IPS-NIHi7 (cell line): ENCODE measurements at regions not wholly inside any gene's neighbourhood (a gene's known extent, or its start where the extent isn't known, plus 50 kb on each side); places are given as distances from the start of the nearest gene placed in this dataset.
"Not testable (repeated sequence)": the region's sequence is repeated elsewhere in the genome, so short reads cannot be mapped to it uniquely, and the experiment has no call there.

Experiments
- DNase-seq: peaks from one replicate; pipeline ENCODE4 v3.0.0; 2012; ENCODE audit warnings: mixed read lengths; ENCODE audit errors: extremely low spot score

GRCh38 chr7:49596701-49597491 is 176.5 kb upstream of the VWC2 start:
- no peak for DNase-seq

DNA sequence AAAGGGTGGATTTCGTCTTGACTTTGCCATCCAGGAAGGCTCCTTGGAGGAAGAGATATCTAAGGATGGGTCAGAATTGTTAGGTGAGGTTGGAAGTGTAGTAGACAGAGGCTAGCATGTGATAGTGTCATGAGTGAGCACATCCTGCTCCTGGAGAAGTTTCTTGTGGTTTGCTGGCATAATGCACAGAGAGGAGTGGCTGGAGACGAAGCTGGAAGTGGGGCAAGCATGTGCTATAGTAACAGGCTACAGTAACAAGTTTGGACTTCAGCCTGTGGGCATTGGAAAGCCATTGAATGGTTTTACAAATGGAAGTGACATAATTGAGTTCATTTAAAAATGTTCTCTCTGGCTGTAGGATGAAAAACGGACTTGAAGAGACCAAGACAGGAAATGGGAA is 175.6 kb upstream of the VWC2 start:
- DNase-seq = no peak

GRCh38 chr7:49611951-49612350 is 161.5 kb upstream of the VWC2 start:
- no peak for DNase-seq

GRCh38 chr7:49613759-49614158 is 159.7 kb upstream of the VWC2 start:
- no peak for DNase-seq

- DNase-seq = not testable (repeated sequence)
These were observed 158.5 kb upstream of the VWC2 start for GRCh38 chr7:49614974-49615373.

DNA sequence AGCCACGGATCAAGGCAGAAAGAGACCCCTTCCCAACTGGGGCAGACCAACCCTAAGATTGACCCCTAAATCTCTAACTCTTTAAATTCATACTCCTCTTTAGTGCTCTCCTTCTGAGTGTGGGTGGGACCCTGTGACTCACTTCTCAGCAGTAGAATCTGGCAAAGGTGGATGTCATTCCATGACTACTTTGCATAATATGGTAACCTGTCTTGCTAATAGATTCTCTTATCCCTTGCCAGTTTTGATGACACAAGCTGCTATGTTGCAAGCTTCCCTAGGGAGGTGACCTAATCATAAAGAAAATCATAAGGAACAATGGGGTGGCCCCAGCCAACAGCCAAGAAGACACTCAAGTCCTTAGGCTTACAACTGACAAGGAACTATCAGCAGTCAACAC is 155.4 kb upstream of the VWC2 start:
- DNase-seq = no peak

- no peak for DNase-seq
These were observed 149.5 kb upstream of the VWC2 start for GRCh38 chr7:49623943-49624342.

DNA sequence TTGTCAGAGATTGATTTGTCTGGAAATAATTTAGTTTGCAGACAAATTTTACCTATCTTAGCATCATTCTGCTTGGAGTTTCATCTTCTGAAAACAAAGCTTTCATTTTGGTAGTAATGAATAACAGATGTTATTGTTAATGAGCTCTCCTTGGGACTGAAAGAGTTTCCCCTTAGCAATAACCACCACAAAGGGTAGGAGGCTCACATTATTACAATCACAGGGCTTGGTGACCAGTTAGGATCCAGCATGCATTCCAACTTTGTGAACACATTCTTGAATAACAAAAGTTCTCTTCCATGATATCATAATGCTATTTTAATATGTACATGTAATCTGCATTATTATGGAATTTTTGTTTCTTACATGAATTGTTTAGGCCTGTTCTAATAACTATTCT is 148.8 kb upstream of the VWC2 start:
- DNase-seq = no peak

DNA sequence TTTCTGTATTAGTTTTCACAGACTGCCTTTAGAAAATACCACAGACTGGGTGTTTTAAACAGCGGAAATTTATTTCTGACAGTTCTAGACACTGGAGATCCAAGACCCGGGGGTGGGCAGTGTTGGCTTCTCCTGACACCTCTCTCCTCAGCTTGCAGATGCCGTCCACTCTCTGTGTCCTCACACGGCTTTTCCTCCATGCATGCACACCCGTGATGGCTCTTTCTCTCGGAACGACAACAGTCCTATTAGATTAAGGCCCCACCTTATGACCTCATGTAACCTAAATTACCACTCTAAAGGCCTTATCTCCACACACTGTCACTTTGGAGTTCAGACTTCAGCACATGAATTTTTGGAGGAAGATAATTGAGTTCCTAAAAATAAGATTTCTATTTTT is 142.9 kb upstream of the VWC2 start:
- no peak for DNase-seq

- DNase-seq = no peak
These were observed 142.2 kb upstream of the VWC2 start for GRCh38 chr7:49631071-49631815.

DNA sequence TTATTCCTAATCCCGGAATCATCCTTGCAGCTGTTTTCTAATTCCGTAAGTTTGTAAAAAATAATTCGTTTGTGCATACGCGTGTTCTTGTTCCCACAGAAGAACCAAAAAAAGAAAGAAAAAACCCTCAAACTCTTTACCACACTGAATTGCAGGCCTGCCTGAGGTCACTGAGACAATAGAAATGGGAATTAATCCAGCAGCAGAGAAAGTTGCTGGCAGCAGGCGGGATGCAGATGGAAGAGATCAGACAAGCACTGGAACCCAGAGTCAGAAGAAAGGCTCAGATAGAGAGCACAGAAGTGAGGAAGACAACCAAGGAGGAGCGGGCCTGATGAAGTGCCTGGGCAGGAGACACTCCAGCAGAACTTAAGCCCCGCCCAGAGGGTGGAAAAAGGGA is 141.5 kb upstream of the VWC2 start:
- DNase-seq = no peak

DNA sequence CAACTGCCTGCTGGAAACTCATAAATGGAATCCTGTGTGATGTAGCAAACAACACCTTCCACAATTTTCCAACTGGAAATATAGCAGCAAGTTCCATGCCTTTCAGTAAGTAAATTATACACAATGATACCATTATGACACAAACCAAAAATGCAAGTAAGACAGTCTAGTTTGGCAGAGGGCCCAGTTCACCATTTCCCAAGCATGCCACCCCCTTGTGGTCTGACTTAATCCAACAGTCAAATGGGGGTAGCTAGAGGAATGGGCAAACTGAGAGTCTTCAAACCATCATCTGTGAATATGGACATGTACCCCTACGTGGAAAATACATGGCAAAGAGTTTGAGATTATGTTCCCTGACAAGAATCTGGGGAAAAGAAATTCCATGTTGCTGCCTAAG is 137.6 kb upstream of the VWC2 start:
- no peak for DNase-seq

- no peak for DNase-seq
These were observed 137.0 kb upstream of the VWC2 start for GRCh38 chr7:49636400-49636799.

- no peak for DNase-seq
These were observed 135.3 kb upstream of the VWC2 start for GRCh38 chr7:49638166-49638565.

GRCh38 chr7:49639068-49639593 is 134.3 kb upstream of the VWC2 start:
- DNase-seq = no peak

DNA sequence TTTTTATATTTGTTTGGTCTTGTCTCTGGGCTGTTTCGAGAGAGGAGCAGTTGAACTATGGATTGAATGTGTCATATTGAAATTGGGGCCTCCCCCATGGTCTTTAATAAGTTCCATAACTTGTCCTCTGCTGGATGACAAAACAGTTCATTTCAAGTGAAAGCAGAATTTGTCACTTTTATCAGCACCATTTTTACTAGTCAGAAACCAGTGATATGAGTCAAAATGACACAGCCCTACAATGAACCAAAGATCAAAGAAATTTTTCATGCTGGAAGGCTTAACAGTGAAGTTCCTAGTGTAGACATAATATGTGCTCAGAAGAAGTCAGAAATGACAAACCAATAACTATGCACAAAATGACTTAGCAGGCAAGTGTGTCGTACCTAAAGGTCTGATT is 133.6 kb upstream of the VWC2 start:
- no peak for DNase-seq

GRCh38 chr7:49643321-49643720 is 130.1 kb upstream of the VWC2 start:
- DNase-seq = no peak

DNA sequence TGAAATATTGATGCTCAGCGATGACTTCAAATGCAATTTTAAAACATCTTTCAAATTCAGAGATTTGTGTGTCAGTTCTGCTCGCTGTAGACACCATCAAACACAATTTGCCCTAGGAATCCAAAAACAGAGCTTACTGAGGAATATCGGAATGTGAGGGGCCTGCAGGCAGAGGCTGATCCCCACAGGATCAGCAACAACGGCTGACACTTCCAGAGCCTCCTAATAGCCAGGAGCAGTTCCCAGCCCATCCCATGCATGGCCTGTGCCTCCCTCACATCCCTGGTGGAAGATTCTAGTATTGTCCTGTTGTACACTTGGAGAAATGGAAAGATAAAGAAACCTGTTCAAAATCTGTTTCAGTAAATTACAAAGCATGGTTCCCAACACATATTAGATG is 129.7 kb upstream of the VWC2 start:
- no peak for DNase-seq

- DNase-seq = no peak
These were observed 128.9 kb upstream of the VWC2 start for GRCh38 chr7:49644396-49645166.

DNA sequence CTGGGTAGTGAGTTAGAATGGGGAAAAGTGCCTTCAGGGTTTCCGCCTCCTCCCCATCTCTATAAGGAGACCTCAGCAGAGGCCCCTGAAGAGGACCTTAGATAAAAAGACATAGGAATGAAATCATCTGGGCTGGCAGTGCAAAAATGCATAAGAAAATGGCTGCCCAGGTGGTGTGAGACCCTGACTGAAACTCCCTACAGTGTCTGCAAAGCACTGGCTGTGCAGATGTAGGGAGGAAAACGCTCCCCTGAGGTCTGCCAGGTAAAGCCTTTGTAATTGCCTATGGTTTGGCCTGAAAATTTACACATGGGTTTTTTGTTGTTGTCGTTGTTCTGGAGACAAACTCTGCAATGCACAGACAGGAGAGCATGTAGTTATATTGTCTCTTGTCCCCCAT is 128.1 kb upstream of the VWC2 start:
- no peak for DNase-seq

- DNase-seq = no peak
These were observed 113.2 kb upstream of the VWC2 start for GRCh38 chr7:49660170-49660783.

GRCh38 chr7:49660976-49661375 is 112.5 kb upstream of the VWC2 start:
- DNase-seq = no peak
